ENCODE measurements at regions not wholly inside any gene's neighbourhood (a gene's known extent, or its start where the extent isn't known, plus 50 kb on each side); places are given as distances from the start of the nearest gene placed in this dataset.

GRCh38 chr5:21209409-21209808 is 1221.4 kb upstream of the CDH18 start:
- no peak for ATAC-seq
- ChIA-PET CTCF (no interaction called here), SMC1A (ENCODE audit: uncharacterized antibody, unreplicated experiment) (no interaction called here), POLR2A (no interaction called here), RAD21 (ENCODE audit: unreplicated experiment) (no interaction called here)
- Histone ChIP-seq H3K27ac (ENCODE audit: control insufficient read depth, insufficient read depth) (no peak overlapping the region), H3K9me3 (replicated peaks; ENCODE audit: control insufficient read depth, insufficient read depth, low read length) (no peaks in the 10 kb centered on the region), H3K4me2 (ENCODE audit: control insufficient read depth, insufficient read depth) (no peak overlapping the region), H3K4me3 (no peak overlapping the region), H3K79me2 (ENCODE audit: control insufficient read depth, insufficient read depth, low read length) (no peaks in the 10 kb centered on the region), H3K9ac (ENCODE audit: control insufficient read depth, insufficient read depth, low read length) (no peak overlapping the region), H2AFZ (ENCODE audit: control insufficient read depth, low read depth, low read length) (no peak overlapping the region), H3K4me1 (ENCODE audit: control insufficient read depth, insufficient read depth, low read length) (no peaks in the 10 kb centered on the region), H4K20me1 (ENCODE audit: control insufficient read depth, insufficient read depth) (no peaks in the 10 kb centered on the region), H3K36me3 (ENCODE audit: control insufficient read depth in 2 of 2, insufficient read depth in 2 of 2, low read length in 1 of 2) (no peaks in the 10 kb centered on the region), H3K27me3 (replicated peaks in 1 of 2; ENCODE audit: control insufficient read depth in 2 of 2, insufficient read depth in 2 of 2, low read length in 1 of 2) (no peaks in the 10 kb centered on the region)
- no peak for FAIRE-seq
- no peak for TF ChIP-seq NR2F1 (conservative IDR thresholded peaks at IDR 0.05)
- no peak for TF ChIP-seq TCF7 (IDR thresholded peaks at IDR 0.05; ENCODE audit: borderline replicate concordance)
- TF ChIP-seq SMAD1 (IDR thresholded peaks at IDR 0.05; ENCODE audit: low read depth, partially characterized antibody), result no peak
- no peak for TF ChIP-seq NFXL1 (IDR thresholded peaks at IDR 0.05; ENCODE audit: borderline replicate concordance)
- TF ChIP-seq CHD1 (IDR thresholded peaks at IDR 0.05; ENCODE audit: low read depth, low read length), result no peak
- no peak for TF ChIP-seq BCL11A (IDR thresholded peaks at IDR 0.05; ENCODE audit: low read depth, low read length)
- TF ChIP-seq ATF3 (IDR thresholded peaks at IDR 0.05; ENCODE audit: borderline replicate concordance, extremely low read depth, low read depth, low read length), result no peak
- TF ChIP-seq ZBTB11 (CRISPR knock-in tag; IDR thresholded peaks at IDR 0.05), result no peak
- no peak for TF ChIP-seq SMARCA5 (IDR thresholded peaks at IDR 0.05)
- no peak for DNase-seq (ENCODE audit: low read depth, low spot score)
- 16% methylated on average over 2 of the region's 2 CpGs for WGBS (ENCODE audit: insufficient coverage, insufficient replicate concordance, low lambda C conversion rate, missing lambda C conversion rate)
- no TSS peak for BruUV-seq (replicated peaks)
- in situ Hi-C loops (cut with MboI), result no loop called here
- intact Hi-C loops (cut with micrococcal nuclease; ENCODE audit: unreplicated experiment), result no loop called here

Measured in GM12878 (cell line).